ENCODE measurements at regions not wholly inside any gene's neighbourhood (a gene's known extent, or its start where the extent isn't known, plus 50 kb on each side); places are given as distances from the start of the nearest gene placed in this dataset.

DNA sequence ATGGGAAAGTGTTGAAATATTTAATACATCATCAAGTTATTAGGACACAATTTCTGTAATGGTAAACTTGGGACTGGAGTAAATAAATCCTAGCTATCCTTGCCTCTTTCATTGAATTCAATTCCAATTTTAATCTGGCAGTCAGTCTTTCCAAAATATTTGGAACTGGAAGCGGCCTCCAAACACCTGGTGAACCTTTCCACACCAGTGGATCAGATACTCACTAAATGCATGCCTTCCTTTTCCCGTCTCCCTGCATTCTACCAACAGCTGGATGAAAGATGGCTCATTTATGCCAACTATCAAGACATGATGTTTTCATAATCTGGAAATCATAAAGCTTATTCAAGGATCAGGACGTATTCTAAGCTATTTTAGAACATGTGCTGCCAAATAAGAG, 488.2 kb upstream of the SPHKAP start:
- TF ChIP-seq, protein P1, sequence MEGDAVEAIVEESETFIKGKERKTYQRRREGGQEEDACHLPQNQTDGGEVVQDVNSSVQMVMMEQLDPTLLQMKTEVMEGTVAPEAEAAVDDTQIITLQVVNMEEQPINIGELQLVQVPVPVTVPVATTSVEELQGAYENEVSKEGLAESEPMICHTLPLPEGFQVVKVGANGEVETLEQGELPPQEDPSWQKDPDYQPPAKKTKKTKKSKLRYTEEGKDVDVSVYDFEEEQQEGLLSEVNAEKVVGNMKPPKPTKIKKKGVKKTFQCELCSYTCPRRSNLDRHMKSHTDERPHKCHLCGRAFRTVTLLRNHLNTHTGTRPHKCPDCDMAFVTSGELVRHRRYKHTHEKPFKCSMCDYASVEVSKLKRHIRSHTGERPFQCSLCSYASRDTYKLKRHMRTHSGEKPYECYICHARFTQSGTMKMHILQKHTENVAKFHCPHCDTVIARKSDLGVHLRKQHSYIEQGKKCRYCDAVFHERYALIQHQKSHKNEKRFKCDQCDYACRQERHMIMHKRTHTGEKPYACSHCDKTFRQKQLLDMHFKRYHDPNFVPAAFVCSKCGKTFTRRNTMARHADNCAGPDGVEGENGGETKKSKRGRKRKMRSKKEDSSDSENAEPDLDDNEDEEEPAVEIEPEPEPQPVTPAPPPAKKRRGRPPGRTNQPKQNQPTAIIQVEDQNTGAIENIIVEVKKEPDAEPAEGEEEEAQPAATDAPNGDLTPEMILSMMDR (conservative IDR thresholded peaks at IDR 0.05; ENCODE audit: low read length): no peak
- no peak for TF ChIP-seq EZH2phosphoT487 (IDR thresholded peaks at IDR 0.05; ENCODE audit: borderline replicate concordance)

Data from Loucy (cell line).